A549 (cell line): ENCODE measurements at regions not wholly inside any gene's neighbourhood (a gene's known extent, or its start where the extent isn't known, plus 50 kb on each side); places are given as distances from the start of the nearest gene placed in this dataset.

Source experiments
- ATAC-seq, 2 experiments: fragments of 200-7000 bp in 1 of 2; fragments of >200 bp in 1 of 2; cut with Nextera tagmentation in 1 of 2; cut with Tn5 transposase in 1 of 2; 3 replicates each; pipeline versions ENCODE4 v1.8.0 to v1.9.1; 2018 to 2020; ENCODE audit warnings: mild to moderate bottlenecking in 1 of 2, moderate library complexity in 1 of 2
- CTCF ChIA-PET: fragments of 300-600 bp; sonication (Branson Sonifier 250); formaldehyde crosslinking; extraction: SDS; loops from one replicate; lab custom pipeline; 2021; ENCODE audit warnings: antibody characterized with exemption, inconsistent platforms; lab: Yijun Ruan, JAX
- POLR2A ChIA-PET: fragments of 350-600 bp; formaldehyde crosslinking; extraction: SDS; loops from one replicate; lab custom pipeline; 2021; ENCODE audit warnings: antibody characterized with exemption, inconsistent platforms; lab: Yijun Ruan, JAX
- DNase-seq, 2 experiments: peaks; one replicate each; pipeline versions ENCODE4 v3.0.0 to v3.0.0-alpha.2; 2011 to 2016; ENCODE audit warnings: low read depth in 1 of 2, low spot score in 1 of 2
- FAIRE-seq: peaks from 2 replicates; lab custom pipeline; 2011; peaks lifted over from hg19 to GRCh38; lab: Jason Lieb, UNC
- H3K27ac ChIP-seq, 2 experiments: fragments of >200 bp; sonication (Bioruptor Twin); formaldehyde crosslinking; 3 replicates each; pipeline ENCODE4 v1.5.1; 2016 to 2017
- H3K4me1 ChIP-seq: fragments of >200 bp; sonication (Bioruptor Twin); formaldehyde crosslinking; 3 replicates; pipeline ENCODE4 v1.6.1; 2016
- H3K4me2 ChIP-seq: fragments of >200 bp; sonication (Bioruptor Twin); formaldehyde crosslinking; 3 replicates; pipeline ENCODE4 v1.6.1; 2016
- H3K4me3 ChIP-seq: fragments of >200 bp; sonication (Bioruptor Twin); formaldehyde crosslinking; 3 replicates; pipeline ENCODE4 v1.5.1; 2016
- H3K9me3 ChIP-seq: fragments of >200 bp; sonication (Bioruptor Twin); formaldehyde crosslinking; 3 replicates; pipeline ENCODE4 v1.6.1; 2016
- BHLHE40 ChIP-seq: IDR thresholded peaks from 2 replicates; pipeline ENCODE4 v1.6.1; 2012; ENCODE audit warnings: low read depth, low read length, inconsistent platforms
- CEBPB ChIP-seq, 2 experiments: fragments of >200 bp in 1 of 2; sonication (Bioruptor Twin) in 1 of 2; formaldehyde crosslinking in 1 of 2; IDR thresholded peaks; 2 replicates each; pipeline ENCODE4 v1.6.1; 2012 to 2016
- FOSL2 ChIP-seq, 2 experiments: fragments of 450-650 bp in 1 of 2; fragments of >200 bp in 1 of 2; sonication (Bioruptor Twin) in 1 of 2; formaldehyde crosslinking; IDR thresholded peaks; 2 replicates each; pipeline versions ENCODE4 v1.5.0 to v1.6.1; 2016 to 2020; ENCODE audit warnings: mild to moderate bottlenecking in 1 of 2, moderate library complexity in 1 of 2
- FOXS1 ChIP-seq: fragments of 250-450 bp; sonication (Bioruptor Pico); IDR thresholded peaks from 2 replicates; pipeline ENCODE4 v1.5.0; 2020; ENCODE audit warnings: mild to moderate bottlenecking, moderate library complexity
- HOXB13 ChIP-seq: fragments of 250-450 bp; sonication (Bioruptor Pico); IDR thresholded peaks from 2 replicates; pipeline ENCODE4 v1.5.0; 2020; ENCODE audit warnings: low read depth, mild to moderate bottlenecking, moderate library complexity
- HOXB5 ChIP-seq: fragments of 250-450 bp; sonication (Bioruptor Pico); IDR thresholded peaks from 2 replicates; pipeline ENCODE4 v1.5.0; 2020; ENCODE audit warnings: mild to moderate bottlenecking, moderate library complexity
- JUN ChIP-seq, 2 experiments: fragments of >200 bp; sonication (Bioruptor Twin); formaldehyde crosslinking; IDR thresholded peaks; 2 replicates in 1 of 2; 3 replicates in 1 of 2; pipeline ENCODE4 v1.6.1; 2016 to 2017
- MAZ ChIP-seq: fragments of 150-350 bp; IDR thresholded peaks from 2 replicates; pipeline ENCODE4 v1.6.1; 2014; ENCODE audit warnings: antibody characterized with exemption, low read depth, low read length, borderline replicate concordance
- MYC ChIP-seq: IDR thresholded peaks from 2 replicates; pipeline ENCODE4 v1.6.1; 2012; ENCODE audit warnings: mild to moderate bottlenecking, inconsistent platforms, low read length, improper control_type of control experiment, borderline replicate concordance
- NFE2L2 ChIP-seq: fragments of 150-350 bp; conservative IDR thresholded peaks from 2 replicates; pipeline ENCODE4 v1.6.1; 2014; ENCODE audit warnings: low read length
- PHF8 ChIP-seq: fragments of 200-600 bp; sonication (generic); IDR thresholded peaks from 2 replicates; pipeline ENCODE4 v1.6.1; 2016; ENCODE audit warnings: low read depth, mild to moderate bottlenecking, antibody characterized with exemption, moderate library complexity, borderline replicate concordance
- POLR2AphosphoS2 ChIP-seq: conservative IDR thresholded peaks from 2 replicates; pipeline ENCODE4 v1.6.1; 2012; ENCODE audit warnings: low read length, improper control_type of control experiment, inconsistent platforms
- RARB ChIP-seq: fragments of 250-450 bp; sonication (Bioruptor Pico); IDR thresholded peaks from 2 replicates; pipeline ENCODE4 v1.8.0; 2021; ENCODE audit warnings: mild to moderate bottlenecking, moderate library complexity
- RFX5 ChIP-seq: fragments of 450-650 bp; IDR thresholded peaks from 2 replicates; pipeline ENCODE4 v1.7.1; 2014; ENCODE audit warnings: antibody characterized with exemption, mild to moderate bottlenecking, moderate library complexity
- SMC3 ChIP-seq: fragments of >200 bp; sonication (Bioruptor Twin); formaldehyde crosslinking; IDR thresholded peaks from 3 replicates; pipeline ENCODE4 v1.6.1; 2018; ENCODE audit warnings: inconsistent platforms
- SREBF2 ChIP-seq: fragments of 450-650 bp; IDR thresholded peaks from 2 replicates; pipeline ENCODE4 v1.6.1; 2014; ENCODE audit warnings: mild to moderate bottlenecking, moderate library complexity
- TFCP2L1 ChIP-seq: fragments of 250-450 bp; sonication (Bioruptor Pico); IDR thresholded peaks from 2 replicates; pipeline ENCODE4 v1.5.0; 2021; ENCODE audit warnings: mild to moderate bottlenecking
- TP53 ChIP-seq: fragments of 250-450 bp; sonication (Bioruptor Pico); IDR thresholded peaks from 2 replicates; pipeline ENCODE4 v1.5.0; 2021; ENCODE audit warnings: mild to moderate bottlenecking, moderate library complexity
- ZC3H11A ChIP-seq: fragments of 450-650 bp; IDR thresholded peaks from 2 replicates; pipeline ENCODE4 v1.6.1; 2014; ENCODE audit warnings: antibody characterized with exemption, mild to moderate bottlenecking
- whole genome bisulfite sequencing: methylation state at CpG from one replicate; pipeline ENCODE4 v1.1.6; 2017; ENCODE audit errors: missing lambda C conversion rate; 5-methylcytosine and 5-hydroxymethylcytosine counted together
- TF ChIP-seq, protein P1 (sequence below): fragments of 250-450 bp; sonication (Bioruptor Pico); IDR thresholded peaks from 2 replicates; pipeline ENCODE4 v1.5.0; 2021; ENCODE audit warnings: mild to moderate bottlenecking, moderate library complexity, borderline replicate concordance
- TF ChIP-seq, protein P2 (sequence below): IDR thresholded peaks from 2 replicates; pipeline ENCODE4 v1.6.1; 2012
- TF ChIP-seq, protein P3 (sequence below): IDR thresholded peaks from 2 replicates; pipeline ENCODE4 v1.6.1; 2012; ENCODE audit warnings: low read depth, borderline replicate concordance
- TF ChIP-seq, protein P4 (sequence below): fragments of 250-450 bp; sonication (Bioruptor Pico); IDR thresholded peaks from 2 replicates; pipeline ENCODE4 v1.5.0; 2020; ENCODE audit warnings: low read depth, mild to moderate bottlenecking, moderate library complexity
- TF ChIP-seq, protein P5 (sequence below): fragments of 150-350 bp; IDR thresholded peaks from 2 replicates; pipeline ENCODE4 v1.6.1; 2014; ENCODE audit warnings: low read depth, mild to moderate bottlenecking, low read length
- TF ChIP-seq, protein P6 (sequence below): fragments of >200 bp; sonication (Bioruptor Twin); formaldehyde crosslinking; IDR thresholded peaks from 3 replicates; pipeline ENCODE4 v1.5.1; 2016

DNA sequence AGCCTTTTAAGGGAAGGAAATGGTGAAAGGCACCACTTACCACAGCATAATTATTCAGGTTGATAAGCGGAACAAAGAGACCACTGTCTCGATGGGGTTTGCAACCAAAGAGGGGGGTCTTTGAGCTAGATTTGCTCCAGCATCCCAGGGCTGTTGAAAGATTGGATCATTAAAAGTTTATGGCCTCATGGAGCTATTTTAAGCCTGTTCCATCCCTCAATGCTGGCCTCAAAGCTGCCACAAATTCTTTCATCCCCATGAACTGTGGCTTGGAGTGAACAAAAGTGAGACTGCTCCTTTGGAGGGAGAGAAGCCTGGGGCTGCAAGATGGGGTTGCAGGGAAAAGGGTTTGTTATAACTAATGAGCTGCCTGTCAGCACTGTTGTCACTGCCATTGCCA is 209.8 kb downstream of the RTL9 start:
- DNase-seq (no peak), ATAC-seq (no peak), FAIRE-seq (no peak)
- TF ChIP-seq TFCP2L1 = no peak
- TF ChIP-seq, protein P1, sequence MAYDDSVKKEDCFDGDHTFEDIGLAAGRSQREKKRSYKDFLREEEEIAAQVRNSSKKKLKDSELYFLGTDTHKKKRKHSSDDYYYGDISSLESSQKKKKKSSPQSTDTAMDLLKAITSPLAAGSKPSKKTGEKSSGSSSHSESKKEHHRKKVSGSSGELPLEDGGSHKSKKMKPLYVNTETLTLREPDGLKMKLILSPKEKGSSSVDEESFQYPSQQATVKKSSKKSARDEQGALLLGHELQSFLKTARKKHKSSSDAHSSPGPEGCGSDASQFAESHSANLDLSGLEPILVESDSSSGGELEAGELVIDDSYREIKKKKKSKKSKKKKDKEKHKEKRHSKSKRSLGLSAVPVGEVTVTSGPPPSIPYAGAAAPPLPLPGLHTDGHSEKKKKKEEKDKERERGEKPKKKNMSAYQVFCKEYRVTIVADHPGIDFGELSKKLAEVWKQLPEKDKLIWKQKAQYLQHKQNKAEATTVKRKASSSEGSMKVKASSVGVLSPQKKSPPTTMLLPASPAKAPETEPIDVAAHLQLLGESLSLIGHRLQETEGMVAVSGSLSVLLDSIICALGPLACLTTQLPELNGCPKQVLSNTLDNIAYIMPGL (CRISPR knock-in tag) = no peak
- Histone ChIP-seq H3K4me1 (no peaks in the 10 kb centered on the region), H3K9me3 (no peaks in the 10 kb centered on the region), H3K4me2 (no peak overlapping the region), H3K4me3 (no peak overlapping the region), H3K27ac (no peak overlapping the region)
- CTCF ChIA-PET = interaction anchor here (1.0 kb wide), 1 partner anchor 10 kb away, joined by 3 read pairs; no protein-coding TSS in a partner anchor
- 4% methylated on average over 2 of the region's 2 CpGs for WGBS
- POLR2A ChIA-PET = no interaction called here

DNA sequence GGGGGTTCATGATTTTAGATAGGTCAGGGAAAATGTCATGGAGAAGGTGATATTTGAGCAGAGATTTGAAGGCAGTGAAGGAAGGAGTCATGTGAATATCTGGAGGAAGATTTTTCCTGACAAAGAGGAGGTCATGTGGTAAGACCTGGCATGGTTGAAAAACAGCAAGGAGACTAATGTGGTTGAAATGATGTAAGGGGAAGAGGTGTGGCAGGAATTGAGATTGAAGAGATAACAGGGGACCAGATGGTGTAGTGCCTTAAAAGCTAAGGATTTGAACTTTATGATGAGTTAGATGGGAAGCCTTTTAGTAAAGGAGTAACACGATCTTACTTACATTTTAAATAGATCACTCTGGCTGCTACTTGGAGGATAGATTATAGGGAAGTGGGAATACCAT is 210.9 kb downstream of the RTL9 start:
- DNase-seq (no peak), ATAC-seq (no peak), FAIRE-seq (peak; percentile 93)
- Histone ChIP-seq H3K4me3 (no peak overlapping the region), H3K4me1 (no peaks in the 10 kb centered on the region), H3K27ac (no peak overlapping the region), H3K4me2 (no peak overlapping the region), H3K9me3 (no peaks in the 10 kb centered on the region)
- TF ChIP-seq SMC3 = no peak
- no peak for TF ChIP-seq HOXB5 (CRISPR knock-in tag)
- TF ChIP-seq, protein P2, sequence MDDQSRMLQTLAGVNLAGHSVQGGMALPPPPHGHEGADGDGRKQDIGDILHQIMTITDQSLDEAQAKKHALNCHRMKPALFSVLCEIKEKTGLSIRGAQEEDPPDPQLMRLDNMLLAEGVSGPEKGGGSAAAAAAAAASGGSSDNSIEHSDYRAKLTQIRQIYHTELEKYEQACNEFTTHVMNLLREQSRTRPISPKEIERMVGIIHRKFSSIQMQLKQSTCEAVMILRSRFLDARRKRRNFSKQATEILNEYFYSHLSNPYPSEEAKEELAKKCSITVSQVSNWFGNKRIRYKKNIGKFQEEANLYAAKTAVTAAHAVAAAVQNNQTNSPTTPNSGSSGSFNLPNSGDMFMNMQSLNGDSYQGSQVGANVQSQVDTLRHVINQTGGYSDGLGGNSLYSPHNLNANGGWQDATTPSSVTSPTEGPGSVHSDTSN = no peak
- TF ChIP-seq BHLHE40 = no peak
- TF ChIP-seq JUN (IDR thresholded peaks at IDR 0.05) = no peak
- no peak for TF ChIP-seq RFX5
- TF ChIP-seq ZC3H11A = no peak
- ChIA-PET POLR2A (no interaction called here), CTCF (no interaction called here)
- 0% methylated on average over 1 of the region's 1 CpG for WGBS

DNA sequence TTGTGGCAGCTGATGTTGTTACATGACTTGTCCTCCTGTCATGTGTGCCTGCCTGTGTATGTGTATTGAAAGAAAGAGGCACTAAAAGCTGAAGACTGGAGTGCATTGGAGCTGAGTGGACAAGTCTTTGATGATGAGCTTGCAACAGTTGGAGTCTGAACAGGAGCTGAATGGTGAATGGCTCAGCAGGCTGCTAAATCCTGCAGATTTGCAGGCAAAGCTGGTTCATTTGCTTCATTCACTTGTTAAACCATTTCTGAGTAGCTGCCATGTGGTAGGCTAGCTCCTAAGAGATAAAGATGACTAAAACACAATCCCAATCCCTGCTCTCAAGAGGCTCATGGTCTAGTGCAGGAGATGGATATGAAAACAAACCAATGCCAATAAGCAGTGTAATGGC is 217.3 kb downstream of the CHRDL1 start:
- H3K4me3 ChIP-seq = no peak overlapping the region
- DNase-seq (no peak), FAIRE-seq (no peak), ATAC-seq (no peak)
- TF ChIP-seq, protein P3, sequence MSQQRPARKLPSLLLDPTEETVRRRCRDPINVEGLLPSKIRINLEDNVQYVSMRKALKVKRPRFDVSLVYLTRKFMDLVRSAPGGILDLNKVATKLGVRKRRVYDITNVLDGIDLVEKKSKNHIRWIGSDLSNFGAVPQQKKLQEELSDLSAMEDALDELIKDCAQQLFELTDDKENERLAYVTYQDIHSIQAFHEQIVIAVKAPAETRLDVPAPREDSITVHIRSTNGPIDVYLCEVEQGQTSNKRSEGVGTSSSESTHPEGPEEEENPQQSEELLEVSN = no peak
- TF ChIP-seq, protein P1 (CRISPR knock-in tag) = no peak
- no peak for TF ChIP-seq MAZ
- TF ChIP-seq TP53 (CRISPR knock-in tag) = no peak
- TF ChIP-seq, protein P4, sequence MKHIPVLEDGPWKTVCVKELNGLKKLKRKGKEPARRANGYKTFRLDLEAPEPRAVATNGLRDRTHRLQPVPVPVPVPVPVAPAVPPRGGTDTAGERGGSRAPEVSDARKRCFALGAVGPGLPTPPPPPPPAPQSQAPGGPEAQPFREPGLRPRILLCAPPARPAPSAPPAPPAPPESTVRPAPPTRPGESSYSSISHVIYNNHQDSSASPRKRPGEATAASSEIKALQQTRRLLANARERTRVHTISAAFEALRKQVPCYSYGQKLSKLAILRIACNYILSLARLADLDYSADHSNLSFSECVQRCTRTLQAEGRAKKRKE (CRISPR knock-in tag) = no peak
- TF ChIP-seq FOSL2 (IDR thresholded peaks at IDR 0.05) = no peak
- no peak for TF ChIP-seq FOSL2 (CRISPR knock-in tag; IDR thresholded peaks at IDR 0.05)
- no peak for TF ChIP-seq PHF8
- no peak for TF ChIP-seq SREBF2
- no peak for TF ChIP-seq RARB (CRISPR knock-in tag)
- TF ChIP-seq NFE2L2 = no peak
- no peak for TF ChIP-seq CEBPB (IDR thresholded peaks at IDR 0.05)
- no peak for TF ChIP-seq FOXS1
- TF ChIP-seq HOXB13 (CRISPR knock-in tag) = no peak
- TF ChIP-seq, protein P5, sequence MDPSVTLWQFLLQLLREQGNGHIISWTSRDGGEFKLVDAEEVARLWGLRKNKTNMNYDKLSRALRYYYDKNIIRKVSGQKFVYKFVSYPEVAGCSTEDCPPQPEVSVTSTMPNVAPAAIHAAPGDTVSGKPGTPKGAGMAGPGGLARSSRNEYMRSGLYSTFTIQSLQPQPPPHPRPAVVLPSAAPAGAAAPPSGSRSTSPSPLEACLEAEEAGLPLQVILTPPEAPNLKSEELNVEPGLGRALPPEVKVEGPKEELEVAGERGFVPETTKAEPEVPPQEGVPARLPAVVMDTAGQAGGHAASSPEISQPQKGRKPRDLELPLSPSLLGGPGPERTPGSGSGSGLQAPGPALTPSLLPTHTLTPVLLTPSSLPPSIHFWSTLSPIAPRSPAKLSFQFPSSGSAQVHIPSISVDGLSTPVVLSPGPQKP = no peak
- no peak for TF ChIP-seq TFCP2L1
- TF ChIP-seq, protein P6, sequence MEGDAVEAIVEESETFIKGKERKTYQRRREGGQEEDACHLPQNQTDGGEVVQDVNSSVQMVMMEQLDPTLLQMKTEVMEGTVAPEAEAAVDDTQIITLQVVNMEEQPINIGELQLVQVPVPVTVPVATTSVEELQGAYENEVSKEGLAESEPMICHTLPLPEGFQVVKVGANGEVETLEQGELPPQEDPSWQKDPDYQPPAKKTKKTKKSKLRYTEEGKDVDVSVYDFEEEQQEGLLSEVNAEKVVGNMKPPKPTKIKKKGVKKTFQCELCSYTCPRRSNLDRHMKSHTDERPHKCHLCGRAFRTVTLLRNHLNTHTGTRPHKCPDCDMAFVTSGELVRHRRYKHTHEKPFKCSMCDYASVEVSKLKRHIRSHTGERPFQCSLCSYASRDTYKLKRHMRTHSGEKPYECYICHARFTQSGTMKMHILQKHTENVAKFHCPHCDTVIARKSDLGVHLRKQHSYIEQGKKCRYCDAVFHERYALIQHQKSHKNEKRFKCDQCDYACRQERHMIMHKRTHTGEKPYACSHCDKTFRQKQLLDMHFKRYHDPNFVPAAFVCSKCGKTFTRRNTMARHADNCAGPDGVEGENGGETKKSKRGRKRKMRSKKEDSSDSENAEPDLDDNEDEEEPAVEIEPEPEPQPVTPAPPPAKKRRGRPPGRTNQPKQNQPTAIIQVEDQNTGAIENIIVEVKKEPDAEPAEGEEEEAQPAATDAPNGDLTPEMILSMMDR = no peak
- no peak for TF ChIP-seq RFX5
- no peak for TF ChIP-seq MYC
- TF ChIP-seq POLR2AphosphoS2 = no peak
- H3K27ac ChIP-seq = no peak overlapping the region
- H3K9me3 ChIP-seq = no peaks in the 10 kb centered on the region
- H3K4me2 ChIP-seq = no peak overlapping the region
- no peaks in the 10 kb centered on the region for H3K4me1 ChIP-seq
- ChIA-PET CTCF (interaction anchor here (1.0 kb wide), 1 partner anchor 9 kb away, joined by 3 read pairs; no protein-coding TSS in a partner anchor), POLR2A (no interaction called here)
